Activated T-cell treated with anti-CD3 and anti-CD28 coated beads, Interleukin-2, amount 50 U/mL, for 4 hours (primary cell): ENCODE measurements at regions not wholly inside any gene's neighbourhood (a gene's known extent, or its start where the extent isn't known, plus 50 kb on each side); places are given as distances from the start of the nearest gene placed in this dataset.

Experiments used
- ATAC-seq, 2 donors: fragments of 200-7000 bp; cut with Tn5 transposase; one replicate each; pipeline ENCODE4 v1.10.0; 2021
- DNase-seq: peaks from one replicate; pipeline ENCODE4 v3.0.0-alpha.2; 2020
- H3K27me3 Mint-ChIP-seq: one replicate; pipeline ENCODE4 v1.8.0; 2021; ENCODE audit warnings: low read depth, mixed read lengths
- H3K36me3 Mint-ChIP-seq: one replicate; pipeline ENCODE4 v1.8.0; 2022; ENCODE audit warnings: mixed read lengths; ENCODE audit not compliant: insufficient read depth
- H3K4me1 Mint-ChIP-seq: one replicate; pipeline ENCODE4 v1.8.0; 2021; ENCODE audit warnings: low read depth, mixed read lengths
- H3K4me3 Mint-ChIP-seq: one replicate; pipeline ENCODE4 v1.8.0; 2021; ENCODE audit warnings: mild to moderate bottlenecking, moderate library complexity, mixed read lengths
- H3K9me3 Mint-ChIP-seq: one replicate; pipeline ENCODE4 v1.8.0; 2021; ENCODE audit warnings: mixed read lengths

DNA sequence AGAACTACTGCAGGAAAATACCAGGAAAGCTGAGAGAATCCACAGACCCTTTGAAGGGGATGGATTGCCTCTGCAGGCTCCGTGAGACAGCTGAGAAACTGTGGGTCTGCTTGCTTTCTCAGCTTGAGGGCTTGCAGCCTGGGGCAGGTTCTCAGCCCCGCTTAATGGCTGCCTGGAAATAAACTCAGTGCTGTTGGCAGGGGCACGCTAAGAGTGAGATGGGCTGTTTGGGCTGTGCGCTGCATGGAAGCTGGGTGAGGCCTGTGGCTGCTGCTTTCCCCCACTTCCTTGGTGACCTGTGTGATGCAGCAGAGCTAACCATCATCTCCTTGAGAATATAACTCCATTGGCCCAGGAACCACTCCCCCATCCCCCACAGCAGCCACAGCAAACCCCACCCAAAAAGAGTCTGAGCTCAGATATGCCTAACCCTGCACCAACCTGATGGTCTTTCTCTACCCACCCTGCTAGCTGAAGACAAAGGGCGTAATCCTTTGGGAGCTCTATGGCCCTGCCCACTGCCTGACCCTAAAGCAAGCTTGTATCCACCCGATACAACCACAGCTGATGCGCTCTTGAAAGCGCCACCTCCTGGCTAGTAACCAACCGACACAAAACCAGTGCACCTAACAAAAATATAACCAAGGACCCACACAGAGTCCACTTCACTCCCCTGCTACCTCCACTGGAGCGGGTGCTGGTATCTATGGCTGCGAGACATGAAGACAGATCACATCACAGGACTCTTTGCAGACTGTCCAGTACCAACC, 800.6 kb upstream of the MAP3K7 start:
- Mint-ChIP-seq H3K4me1 (no peaks in the 10 kb centered on the region), H3K27me3 (no peaks in the 10 kb centered on the region), H3K9me3 (peaks cover 9% of the 10 kb centered on the region), H3K36me3 (no peaks in the 10 kb centered on the region), H3K4me3 (no peak overlapping the region)
- DNase-seq (no peak), ATAC-seq (no peak)

DNA sequence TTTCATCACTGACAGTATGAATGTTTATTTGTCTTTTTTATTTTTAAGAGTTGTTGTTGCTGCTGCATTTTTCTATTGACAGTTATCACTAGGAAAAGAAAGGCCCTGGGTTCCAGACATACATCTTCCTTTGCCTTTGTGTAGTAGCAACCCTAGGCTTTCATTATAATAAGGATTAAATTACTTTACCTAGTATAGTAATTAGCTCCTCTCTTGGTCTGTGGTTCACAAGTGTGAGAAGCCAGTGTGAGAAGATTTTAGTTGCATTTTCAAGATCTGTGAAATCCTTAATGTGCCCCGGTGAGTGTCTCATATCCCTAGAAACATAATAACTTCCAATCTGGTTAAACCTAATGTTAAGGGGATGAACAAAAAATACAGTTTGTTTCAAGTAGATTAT, 799.3 kb upstream of the MAP3K7 start:
- Mint-ChIP-seq H3K36me3 (no peaks in the 10 kb centered on the region), H3K4me3 (no peak overlapping the region), H3K27me3 (no peaks in the 10 kb centered on the region), H3K4me1 (no peaks in the 10 kb centered on the region), H3K9me3 (peaks cover 5% of the 10 kb centered on the region)
- DNase-seq (no peak), ATAC-seq (no peak)

DNA sequence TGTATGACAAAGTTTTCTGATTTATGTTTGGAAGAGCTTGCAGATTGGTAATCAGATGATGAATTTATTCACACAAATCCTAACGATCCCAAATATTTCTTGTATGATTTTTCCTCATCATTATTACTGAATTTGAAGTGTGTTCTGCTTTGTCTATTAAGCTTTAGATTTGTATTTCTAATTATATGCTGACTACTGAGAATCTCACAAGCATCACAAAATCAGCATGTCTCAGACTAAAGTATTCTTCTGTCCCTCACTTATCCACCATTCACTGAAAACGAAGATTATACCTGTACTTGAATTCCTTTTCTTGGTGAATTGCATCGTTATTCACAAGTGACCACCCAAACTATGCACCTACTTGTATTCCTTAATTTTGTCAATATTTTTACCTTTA, 796.3 kb upstream of the MAP3K7 start:
- no peak for ATAC-seq
- H3K9me3 Mint-ChIP-seq = peaks cover 5% of the 10 kb centered on the region

DNA sequence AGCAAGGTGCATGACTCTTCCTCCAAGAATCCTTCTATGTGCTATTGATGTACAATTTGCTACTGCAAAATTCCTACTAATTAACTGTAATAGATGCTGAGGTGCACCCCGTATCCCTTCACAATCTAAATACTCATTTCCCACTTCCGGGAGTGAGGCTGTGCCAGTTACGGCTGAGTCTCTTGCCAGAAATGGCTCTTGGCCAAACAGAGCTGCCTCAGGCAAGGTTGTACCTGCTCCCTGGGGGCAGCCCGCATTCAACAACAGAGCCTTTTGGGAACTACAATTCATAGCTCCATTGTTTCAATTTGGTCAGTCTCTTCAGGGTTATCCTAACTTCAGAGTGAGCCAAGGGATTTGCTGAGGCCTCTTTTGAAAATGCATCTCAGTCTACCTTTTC, 789.8 kb upstream of the MAP3K7 start:
- Mint-ChIP-seq H3K36me3 (no peaks in the 10 kb centered on the region), H3K4me3 (no peak overlapping the region), H3K27me3 (no peaks in the 10 kb centered on the region), H3K4me1 (no peaks in the 10 kb centered on the region), H3K9me3 (peaks cover 4% of the 10 kb centered on the region)
- no peak for DNase-seq
- ATAC-seq = no peak

More for the DNA sequence above, 796.3 kb upstream of the MAP3K7 start:
- Mint-ChIP-seq H3K4me1 (no peaks in the 10 kb centered on the region), H3K36me3 (no peaks in the 10 kb centered on the region), H3K4me3 (no peak overlapping the region), H3K27me3 (no peaks in the 10 kb centered on the region)
- no peak for DNase-seq

DNA sequence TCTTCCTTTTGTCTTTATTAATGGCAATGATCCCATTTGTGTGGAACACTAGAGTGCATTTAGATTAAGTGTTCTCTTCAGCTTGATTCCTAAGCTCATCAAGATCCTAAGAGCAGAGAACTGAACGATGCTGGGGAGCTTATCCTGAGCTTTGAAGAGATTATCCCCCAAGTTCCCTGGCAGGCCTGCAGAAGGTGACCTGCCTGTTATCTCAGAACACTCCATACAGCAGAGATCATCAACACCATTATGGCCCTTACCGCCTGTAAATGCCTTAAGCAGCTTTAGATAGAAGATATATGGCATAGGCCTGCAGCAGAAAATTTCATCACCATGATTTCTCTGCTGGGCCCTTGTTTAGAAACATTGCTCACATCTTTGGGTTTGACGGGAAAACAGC, 779.9 kb upstream of the MAP3K7 start:
- Mint-ChIP-seq H3K9me3 (no peaks in the 10 kb centered on the region), H3K36me3 (no peaks in the 10 kb centered on the region), H3K27me3 (no peaks in the 10 kb centered on the region), H3K4me3 (no peak overlapping the region), H3K4me1 (no peaks in the 10 kb centered on the region)
- DNase-seq = no peak
- ATAC-seq = no peak

DNA sequence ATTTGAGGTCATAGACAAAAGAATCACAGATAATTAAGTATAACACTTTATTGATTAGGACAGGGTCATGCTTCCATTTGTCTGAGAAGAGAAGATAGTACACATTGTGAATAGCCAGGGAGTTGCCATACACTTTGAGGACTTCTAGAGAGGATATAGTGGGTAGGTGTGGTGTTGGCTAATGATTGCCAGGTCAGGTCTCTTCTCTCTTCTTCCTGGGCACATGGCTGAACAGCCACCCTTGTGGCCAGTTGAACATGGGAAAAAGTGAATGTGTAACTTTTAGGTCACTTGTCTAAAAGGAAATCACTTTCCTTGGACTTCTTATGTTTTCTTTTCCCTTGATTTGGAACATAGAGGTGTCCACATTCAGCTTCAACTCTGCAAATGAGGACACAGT, 772.1 kb upstream of the MAP3K7 start:
- Mint-ChIP-seq H3K4me3 (no peak overlapping the region), H3K4me1 (no peaks in the 10 kb centered on the region), H3K27me3 (no peaks in the 10 kb centered on the region), H3K36me3 (no peaks in the 10 kb centered on the region), H3K9me3 (no peaks in the 10 kb centered on the region)
- no peak for DNase-seq
- no peak for ATAC-seq

DNA sequence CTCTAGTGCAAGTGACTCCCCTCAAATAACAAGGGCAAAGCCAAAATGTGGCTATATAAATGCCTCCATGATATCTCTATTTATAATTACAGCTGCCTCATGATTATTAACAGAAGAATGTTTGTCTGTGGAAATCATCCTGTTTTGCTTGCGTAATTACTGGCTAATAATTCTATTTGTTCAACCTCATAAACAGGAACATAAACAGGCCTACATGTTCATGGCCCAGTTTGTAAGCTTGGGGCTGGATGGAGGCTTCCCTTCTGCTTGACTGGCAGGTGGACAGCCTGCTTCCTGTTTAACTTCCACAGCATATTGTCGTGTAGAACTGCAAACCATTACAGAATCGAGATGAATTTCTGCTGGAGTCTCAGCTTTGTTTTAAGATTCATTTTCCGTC, 766.0 kb upstream of the MAP3K7 start:
- no peak for ATAC-seq
- no peaks in the 10 kb centered on the region for H3K27me3 Mint-ChIP-seq
- DNase-seq = no peak
- H3K36me3 Mint-ChIP-seq = no peaks in the 10 kb centered on the region
- no peaks in the 10 kb centered on the region for H3K4me1 Mint-ChIP-seq
- no peak overlapping the region for H3K4me3 Mint-ChIP-seq
- H3K9me3 Mint-ChIP-seq = no peaks in the 10 kb centered on the region

DNA sequence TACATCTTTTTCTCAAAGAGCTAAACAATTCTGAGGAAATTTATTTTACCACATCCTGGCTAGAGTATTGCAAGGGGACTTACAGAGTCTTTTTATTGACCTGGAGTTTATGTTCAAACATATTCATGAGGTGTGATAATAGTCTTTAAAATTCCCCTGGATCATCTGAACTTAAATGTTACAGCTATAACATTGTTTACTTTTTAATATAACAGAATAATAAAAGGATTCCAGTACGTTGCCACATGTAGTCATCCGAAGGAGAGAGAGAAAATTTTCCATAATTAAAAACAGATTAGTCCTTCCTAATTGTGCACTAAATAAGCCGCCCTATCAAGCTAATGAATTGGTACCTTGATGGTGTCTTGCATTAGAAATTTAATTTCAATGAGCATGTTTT, 765.4 kb upstream of the MAP3K7 start:
- DNase-seq (no peak), ATAC-seq (no peak)
- Mint-ChIP-seq H3K9me3 (no peaks in the 10 kb centered on the region), H3K27me3 (no peaks in the 10 kb centered on the region), H3K4me1 (no peaks in the 10 kb centered on the region), H3K36me3 (no peaks in the 10 kb centered on the region), H3K4me3 (no peak overlapping the region)

DNA sequence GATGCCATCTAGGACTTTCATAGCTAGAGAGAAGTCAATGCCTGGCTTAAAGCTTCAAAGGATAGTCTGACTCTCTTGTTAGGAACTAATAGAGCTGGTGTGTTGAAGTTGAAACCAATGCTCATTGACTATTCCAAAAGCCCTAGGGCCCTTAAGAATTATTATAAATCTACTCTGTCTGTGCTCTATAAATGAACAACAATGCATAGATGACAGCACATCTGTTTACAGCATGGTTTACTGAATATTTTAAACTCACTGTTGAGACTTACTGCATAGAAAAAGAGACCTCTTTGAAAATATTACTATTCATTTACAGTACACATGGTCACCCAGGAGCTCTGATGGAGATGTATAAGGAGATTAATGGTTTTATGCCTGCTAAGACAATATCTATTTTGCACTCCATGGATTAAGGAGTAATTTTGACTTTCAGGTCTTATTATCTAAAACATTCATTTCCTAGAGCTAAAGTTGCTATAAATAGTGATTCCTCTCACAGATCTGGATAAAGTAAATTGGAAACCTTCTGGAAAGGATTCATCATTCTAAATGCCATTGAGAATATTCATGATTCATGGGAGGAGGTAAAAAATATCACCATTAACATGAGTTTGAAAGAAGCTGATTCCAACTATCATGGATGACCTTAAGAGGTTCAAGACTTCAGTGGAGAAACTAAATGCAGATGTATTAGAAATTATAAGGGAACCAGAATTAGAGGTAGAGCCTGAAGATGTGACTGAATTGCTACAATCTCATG, 763.5 kb upstream of the MAP3K7 start:
- H3K4me3 Mint-ChIP-seq = no peak overlapping the region
- H3K4me1 Mint-ChIP-seq = no peaks in the 10 kb centered on the region
- DNase-seq (no peak), ATAC-seq (no peak)
- no peaks in the 10 kb centered on the region for H3K36me3 Mint-ChIP-seq
- no peaks in the 10 kb centered on the region for H3K9me3 Mint-ChIP-seq
- H3K27me3 Mint-ChIP-seq = no peaks in the 10 kb centered on the region

DNA sequence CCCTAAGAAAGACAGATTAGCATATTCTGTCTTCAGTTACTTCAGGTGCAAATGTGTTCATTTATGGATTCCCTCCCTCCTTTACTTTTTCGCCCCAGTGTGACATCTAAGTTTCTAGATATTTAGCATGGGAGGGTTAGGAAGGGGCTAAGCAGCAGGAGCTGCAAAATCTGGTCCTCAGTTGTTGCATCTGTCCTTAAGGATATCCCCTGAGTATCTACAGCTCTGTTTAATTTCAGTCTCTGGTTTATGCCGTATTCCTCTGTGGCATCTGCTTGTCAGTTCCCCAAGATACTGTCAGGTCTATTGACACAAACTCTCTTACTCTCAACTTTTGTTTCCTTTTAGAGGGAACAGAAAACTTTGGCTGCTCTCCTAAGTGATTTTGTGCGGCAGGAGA, 754.6 kb upstream of the MAP3K7 start:
- Mint-ChIP-seq H3K9me3 (peaks cover 4% of the 10 kb centered on the region), H3K27me3 (no peaks in the 10 kb centered on the region), H3K4me3 (no peak overlapping the region), H3K36me3 (no peaks in the 10 kb centered on the region), H3K4me1 (no peaks in the 10 kb centered on the region)
- DNase-seq (no peak), ATAC-seq (no peak)

DNA sequence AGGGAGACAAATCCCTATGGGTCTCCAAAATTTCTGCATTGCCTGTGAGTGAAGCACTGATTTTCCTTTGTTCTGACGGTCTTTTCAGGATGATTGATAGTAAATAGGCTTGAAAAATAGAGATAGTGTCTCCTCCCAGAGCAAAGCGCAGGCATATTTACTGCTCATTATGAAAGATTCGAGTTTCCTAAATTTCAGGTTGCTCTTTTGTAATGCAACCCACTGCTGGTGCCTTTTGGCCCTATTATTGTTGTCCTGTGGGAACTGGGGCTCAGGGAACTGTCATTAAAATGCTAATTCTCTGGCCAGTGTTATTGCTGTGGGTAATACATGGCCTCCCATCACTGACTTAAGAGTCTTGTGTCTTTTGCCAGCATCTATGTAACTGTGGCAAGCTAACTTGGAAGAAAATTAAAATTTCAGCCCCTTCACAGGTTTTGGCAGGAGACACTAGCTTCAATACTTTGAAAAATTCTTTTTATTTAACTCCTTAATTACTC, 754.1 kb upstream of the MAP3K7 start:
- no peak overlapping the region for H3K4me3 Mint-ChIP-seq
- peaks cover 4% of the 10 kb centered on the region for H3K9me3 Mint-ChIP-seq
- DNase-seq (no peak), ATAC-seq (no peak)
- H3K36me3 Mint-ChIP-seq = no peaks in the 10 kb centered on the region
- H3K4me1 Mint-ChIP-seq = no peaks in the 10 kb centered on the region
- H3K27me3 Mint-ChIP-seq = no peaks in the 10 kb centered on the region

DNA sequence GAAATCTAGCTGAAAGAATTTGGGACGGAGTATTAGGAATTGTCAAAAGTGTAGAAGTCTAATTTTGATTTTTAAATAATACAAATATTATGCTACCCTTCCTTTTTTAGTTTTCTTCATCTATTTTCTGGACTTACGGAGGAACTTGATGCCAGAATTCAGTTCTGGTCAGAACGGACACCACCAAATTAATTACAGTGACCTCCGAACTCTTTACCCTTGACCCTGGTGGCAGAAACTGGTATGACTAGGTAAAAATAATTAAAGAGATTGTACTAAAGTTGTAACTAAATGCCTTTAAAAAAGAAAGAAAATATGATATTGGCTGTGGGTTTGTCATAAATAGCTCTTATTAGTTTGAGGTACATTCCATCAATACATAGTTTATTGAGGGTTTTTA, 751.1 kb upstream of the MAP3K7 start:
- H3K4me3 Mint-ChIP-seq = no peak overlapping the region
- no peaks in the 10 kb centered on the region for H3K27me3 Mint-ChIP-seq
- H3K36me3 Mint-ChIP-seq = no peaks in the 10 kb centered on the region
- no peak for DNase-seq
- no peaks in the 10 kb centered on the region for H3K4me1 Mint-ChIP-seq
- peaks cover 8% of the 10 kb centered on the region for H3K9me3 Mint-ChIP-seq
- ATAC-seq = no peak

DNA sequence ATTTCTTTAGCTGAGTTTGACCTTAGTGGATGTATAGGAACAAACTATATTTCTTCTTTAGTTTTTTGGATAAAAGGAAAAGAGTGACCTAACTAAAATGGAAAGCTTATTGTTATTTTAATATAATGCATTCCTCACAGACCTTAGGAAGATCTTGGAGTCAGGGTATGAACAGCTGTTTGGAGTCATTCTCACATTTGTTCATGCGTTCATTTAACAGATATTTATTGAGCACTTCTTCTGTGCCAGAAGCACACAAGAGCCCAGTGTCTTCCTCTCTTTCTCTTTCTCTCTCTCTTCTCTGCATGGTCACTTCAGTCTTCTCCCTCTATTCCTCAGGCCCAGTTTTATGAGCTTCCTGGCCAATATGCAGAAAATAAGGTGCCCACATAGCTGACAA, 744.0 kb upstream of the MAP3K7 start:
- ATAC-seq = no peak

DNA sequence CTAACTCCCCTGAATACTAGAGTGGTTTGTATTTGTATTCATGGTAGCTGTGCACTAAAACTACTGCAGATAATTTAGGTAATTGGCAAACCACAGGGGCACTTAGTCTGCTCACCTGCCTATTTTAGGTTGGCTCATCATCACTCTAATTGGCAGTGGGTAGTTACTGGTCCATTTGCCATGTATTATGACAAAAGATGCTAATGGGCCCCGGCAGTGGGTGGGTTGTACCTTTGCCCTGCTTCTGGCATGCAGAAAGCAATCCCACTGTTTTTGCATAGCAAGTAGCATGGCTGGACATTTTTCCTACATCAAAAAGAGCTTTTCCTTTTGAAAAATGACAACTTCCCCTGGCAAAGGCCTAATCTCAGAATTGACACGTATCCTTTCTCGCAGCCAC, 741.4 kb upstream of the MAP3K7 start:
- Mint-ChIP-seq H3K36me3 (no peaks in the 10 kb centered on the region), H3K4me3 (no peak overlapping the region), H3K27me3 (no peaks in the 10 kb centered on the region), H3K4me1 (no peaks in the 10 kb centered on the region), H3K9me3 (no peaks in the 10 kb centered on the region)
- DNase-seq = no peak
- ATAC-seq = no peak

More for the DNA sequence above, 744.0 kb upstream of the MAP3K7 start:
- no peak for DNase-seq
- H3K4me3 Mint-ChIP-seq = no peak overlapping the region
- no peaks in the 10 kb centered on the region for H3K27me3 Mint-ChIP-seq
- no peaks in the 10 kb centered on the region for H3K4me1 Mint-ChIP-seq
- H3K36me3 Mint-ChIP-seq = no peaks in the 10 kb centered on the region
- peaks cover 4% of the 10 kb centered on the region for H3K9me3 Mint-ChIP-seq

DNA sequence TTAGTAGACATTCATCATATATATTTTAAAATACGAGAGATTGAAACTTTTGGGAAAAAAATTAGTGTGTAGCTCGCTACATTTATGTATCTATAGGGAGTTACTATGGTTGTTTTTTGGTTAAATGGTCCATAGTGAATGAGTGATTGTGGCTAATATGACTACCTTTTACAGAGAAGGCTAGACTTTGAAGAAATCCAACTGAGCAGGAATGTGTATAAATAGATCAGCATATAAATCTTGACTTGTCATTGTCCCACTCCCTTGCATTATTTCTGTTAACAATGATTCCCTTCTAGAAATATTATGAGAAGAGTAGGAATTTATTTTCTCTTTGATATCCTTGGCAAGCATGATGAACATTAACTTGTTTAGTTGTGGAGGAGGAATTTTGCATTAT, 737.8 kb upstream of the MAP3K7 start:
- Mint-ChIP-seq H3K4me3 (no peak overlapping the region), H3K36me3 (no peaks in the 10 kb centered on the region)
- no peak for ATAC-seq

More for the DNA sequence above, 737.8 kb upstream of the MAP3K7 start:
- Mint-ChIP-seq H3K27me3 (no peaks in the 10 kb centered on the region), H3K9me3 (peaks cover 1% of the 10 kb centered on the region), H3K4me1 (no peaks in the 10 kb centered on the region)
- DNase-seq = no peak
